Naive thymus-derived CD4-positive, alpha-beta T cell (primary cell): ENCODE measurements at regions not wholly inside any gene's neighbourhood (a gene's known extent, or its start where the extent isn't known, plus 50 kb on each side); places are given as distances from the start of the nearest gene placed in this dataset.
A peak's percentile ranks its signal among the peaks of the same experiment; 100 is the strongest.

Experiments
- ATAC-seq: fragments of 150-1000 bp; cut with Tn5 transposase; 2 replicates; pipeline ENCODE4 v1.10.0; 2021; ENCODE audit warnings: mild to moderate bottlenecking, moderate library complexity
- CTCF ChIA-PET: fragments of 350-600 bp; sonication (Branson Sonifier 250); formaldehyde crosslinking; loops from one replicate; lab custom pipeline; 2021; ENCODE audit warnings: antibody characterized with exemption; lab: Charles Lee
- POLR2A ChIA-PET: fragments of 350-600 bp; sonication (Branson Sonifier 250); formaldehyde crosslinking; loops from one replicate; lab custom pipeline; 2021; ENCODE audit warnings: antibody characterized with exemption, inconsistent platforms; lab: Charles Lee
- DNase-seq, 9 donors: peaks; one replicate each; pipeline versions ENCODE4 v3.0.0 to v3.0.0-alpha.2; 2020 to 2022; ENCODE audit warnings: mixed read lengths in 1 of 9
- H3K27ac ChIP-seq: one replicate; pipeline ENCODE4 v1.7.0; 2013; ENCODE audit warnings: mild to moderate bottlenecking, low read depth, low read length, moderate library complexity
- H3K27me3 ChIP-seq, 2 donors: one replicate each; pipeline ENCODE4 v1.7.0; 2013; ENCODE audit warnings: low read length in 2 of 2, mild to moderate bottlenecking in 2 of 2, moderate library complexity in 2 of 2; ENCODE audit not compliant: control insufficient read depth in 2 of 2, insufficient read depth in 2 of 2
- H3K36me3 ChIP-seq, 3 experiments: 1 replicate in 2 of 3; 2 replicates in 1 of 3; pipeline ENCODE4 v1.7.0; 2013; ENCODE audit warnings: low read length in 3 of 3, mild to moderate bottlenecking in 3 of 3, moderate library complexity in 1 of 3; ENCODE audit not compliant: insufficient read depth in 3 of 3, control insufficient read depth in 2 of 3
- H3K4me1 ChIP-seq, 2 donors: one replicate each; pipeline ENCODE4 v1.7.0; 2013; ENCODE audit warnings: low read length in 2 of 2, mild to moderate bottlenecking in 2 of 2, moderate library complexity in 1 of 2; ENCODE audit not compliant: control insufficient read depth in 2 of 2, insufficient read depth in 2 of 2
- H3K4me3 ChIP-seq: 2 replicates; pipeline ENCODE4 v1.7.0; 2013; ENCODE audit warnings: mild to moderate bottlenecking, low read length
- H3K9me3 ChIP-seq, 3 experiments: 1 replicate in 2 of 3; 2 replicates in 1 of 3; pipeline ENCODE4 v1.7.0; 2013; ENCODE audit warnings: low read length in 3 of 3; ENCODE audit not compliant: control insufficient read depth in 2 of 3
- H3K27ac Mint-ChIP-seq, 9 donors: one replicate each; pipeline ENCODE4 v1.8.0; 2020 to 2022; ENCODE audit warnings: mixed read lengths in 9 of 9, mild to moderate bottlenecking in 8 of 9, moderate library complexity in 5 of 9, inconsistent platforms in 2 of 9
- H3K27me3 Mint-ChIP-seq, 5 donors: one replicate each; pipeline ENCODE4 v1.8.0; 2021 to 2022; ENCODE audit warnings: mixed read lengths in 5 of 5, mild to moderate bottlenecking in 1 of 5
- H3K36me3 Mint-ChIP-seq, 5 donors: one replicate each; pipeline ENCODE4 v1.8.0; 2020 to 2022; ENCODE audit warnings: mixed read lengths in 5 of 5, mild to moderate bottlenecking in 3 of 5, inconsistent platforms in 1 of 5
- H3K4me1 Mint-ChIP-seq, 7 donors: one replicate each; pipeline ENCODE4 v1.8.0; 2020 to 2022; ENCODE audit warnings: mixed read lengths in 7 of 7, mild to moderate bottlenecking in 3 of 7, inconsistent platforms in 1 of 7
- H3K4me3 Mint-ChIP-seq, 10 donors: one replicate each; pipeline ENCODE4 v1.8.0; 2020 to 2022; ENCODE audit warnings: mild to moderate bottlenecking in 10 of 10, mixed read lengths in 10 of 10, moderate library complexity in 6 of 10, inconsistent platforms in 2 of 10
- H3K9me3 Mint-ChIP-seq, 11 donors: one replicate each; pipeline ENCODE4 v1.8.0; 2020 to 2022; ENCODE audit warnings: mixed read lengths in 11 of 11, mild to moderate bottlenecking in 4 of 11, inconsistent platforms in 1 of 11, moderate library complexity in 1 of 11
- intact Hi-C, 2 donors: fragments of 100-400 bp; cut with micrococcal nuclease; formaldehyde crosslinking; loops; one replicate each; pipeline ENCODE4 v1.15.1; 2023

- Mint-ChIP-seq H3K4me1 (peaks cover 0 to 10% (median 8%) of the 10 kb centered on the region in 7 donors), H3K36me3 (no peaks in the 10 kb centered on the region), H3K27me3 (no peaks in the 10 kb centered on the region), H3K4me3 (no peak overlapping the region), H3K9me3 (no peaks in the 10 kb centered on the region), H3K27ac (no peak overlapping the region)
- intact Hi-C loops, result no loop called here
- ChIA-PET CTCF (no interaction called here), POLR2A (no interaction called here)
- H3K27me3 ChIP-seq, result no peaks in the 10 kb centered on the region
- H3K9me3 ChIP-seq, result no peaks in the 10 kb centered on the region
- H3K36me3 ChIP-seq, result no peaks in the 10 kb centered on the region
- DNase-seq, result no peak
- H3K4me1 ChIP-seq, result no peaks in the 10 kb centered on the region
- ATAC-seq, result no peak
- no peak overlapping the region for H3K4me3 ChIP-seq
- H3K27ac ChIP-seq, result no peak overlapping the region
Observed at GRCh38 chr6:56368491-56368890, 121.1 kb upstream of the COL21A1 start.

- Histone ChIP-seq H3K4me3 (no peak overlapping the region), H3K4me1 (no peaks in the 10 kb centered on the region), H3K9me3 (no peaks in the 10 kb centered on the region), H3K27me3 (no peaks in the 10 kb centered on the region), H3K36me3 (no peaks in the 10 kb centered on the region), H3K27ac (no peak overlapping the region)
- DNase-seq, result no peak
- no peak overlapping the region for H3K4me3 Mint-ChIP-seq
- no peaks in the 10 kb centered on the region for H3K36me3 Mint-ChIP-seq
- peak overlapping the region in 1 of 9 donors; percentile 3 for H3K27ac Mint-ChIP-seq
- CTCF ChIA-PET, result no interaction called here
- H3K9me3 Mint-ChIP-seq, result no peaks in the 10 kb centered on the region
- H3K4me1 Mint-ChIP-seq, result peaks cover 0 to 10% (median 8%) of the 10 kb centered on the region in 7 donors
- intact Hi-C loops, result no loop called here
- no peaks in the 10 kb centered on the region for H3K27me3 Mint-ChIP-seq
- ATAC-seq, result no peak
- POLR2A ChIA-PET, result no interaction called here
Observed at GRCh38 chr6:56366141-56366852, 118.9 kb upstream of the COL21A1 start.

- DNase-seq, result no peak
- intact Hi-C loops, result no loop called here
- Mint-ChIP-seq H3K27me3 (no peaks in the 10 kb centered on the region), H3K36me3 (no peaks in the 10 kb centered on the region), H3K4me3 (no peak overlapping the region), H3K9me3 (no peaks in the 10 kb centered on the region), H3K4me1 (no peaks in the 10 kb centered on the region), H3K27ac (no peak overlapping the region)
- POLR2A ChIA-PET, result no interaction called here
- no peaks in the 10 kb centered on the region for H3K27me3 ChIP-seq
- no peak for ATAC-seq
- CTCF ChIA-PET, result interaction anchor here (0.7 kb wide), 1 partner anchor 212 kb away, joined by 4 read pairs; no protein-coding TSS in a partner anchor
- H3K36me3 ChIP-seq, result no peaks in the 10 kb centered on the region
- no peak overlapping the region for H3K4me3 ChIP-seq
- no peaks in the 10 kb centered on the region for H3K4me1 ChIP-seq
- no peak overlapping the region for H3K27ac ChIP-seq
- no peaks in the 10 kb centered on the region for H3K9me3 ChIP-seq
Observed at GRCh38 chr6:56364827-56365339, 117.5 kb upstream of the COL21A1 start.

GRCh38 chr6:56364431-56364826 is 117.0 kb upstream of the COL21A1 start:
- no peaks in the 10 kb centered on the region for H3K4me1 ChIP-seq
- CTCF ChIA-PET, result interaction anchor here (0.7 kb wide), 1 partner anchor 213 kb away, joined by 4 read pairs; no protein-coding TSS in a partner anchor
- no peak for DNase-seq

DNA sequence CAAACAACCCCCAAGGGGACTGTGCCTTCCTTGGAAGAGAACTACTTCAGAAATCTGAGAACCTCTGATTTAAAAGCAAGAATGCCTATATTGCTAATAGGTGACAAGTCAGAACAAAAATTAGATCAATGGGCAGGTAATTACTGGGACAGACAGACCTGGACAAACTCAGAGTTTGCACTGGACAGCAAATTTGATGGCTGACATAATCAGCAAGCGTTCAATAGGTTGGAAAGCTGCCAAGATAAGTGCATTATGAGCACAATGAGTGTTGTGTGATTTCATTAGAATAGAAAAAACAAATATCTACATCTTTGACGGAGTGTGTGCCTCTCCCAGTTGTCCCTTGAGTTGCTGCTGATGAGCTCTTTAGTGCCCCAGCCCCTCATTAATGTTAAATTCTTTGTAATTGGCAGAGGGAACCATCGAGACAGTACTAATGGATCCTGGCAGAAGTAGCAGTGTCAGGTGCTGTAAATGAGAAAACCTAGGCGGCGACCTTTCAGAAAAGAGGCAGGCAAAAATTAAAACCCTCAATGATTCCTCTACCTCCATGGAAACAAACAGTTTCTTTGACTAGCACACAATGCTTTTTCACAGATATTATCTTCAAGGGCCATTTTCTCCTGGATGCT is 116.5 kb upstream of the COL21A1 start:
- no peak overlapping the region for H3K27ac ChIP-seq
- no peaks in the 10 kb centered on the region for H3K4me1 Mint-ChIP-seq
- no peak overlapping the region for H3K27ac Mint-ChIP-seq
- no peaks in the 10 kb centered on the region for H3K36me3 ChIP-seq
- H3K4me3 Mint-ChIP-seq, result no peak overlapping the region
- no peaks in the 10 kb centered on the region for H3K36me3 Mint-ChIP-seq
- ChIA-PET CTCF (interaction anchor here (1.1 kb wide), 1 partner anchor 185 kb away, joined by 3 read pairs; no protein-coding TSS in a partner anchor), POLR2A (no interaction called here)
- no peak overlapping the region for H3K4me3 ChIP-seq
- no peak for ATAC-seq
- no peak for DNase-seq
- H3K27me3 ChIP-seq, result no peaks in the 10 kb centered on the region
- no peaks in the 10 kb centered on the region for H3K9me3 ChIP-seq
- intact Hi-C loops, result no loop called here
- no peaks in the 10 kb centered on the region for H3K4me1 ChIP-seq
- no peaks in the 10 kb centered on the region for H3K27me3 Mint-ChIP-seq
- H3K9me3 Mint-ChIP-seq, result no peaks in the 10 kb centered on the region

More at GRCh38 chr6:56364431-56364826, 117.0 kb upstream of the COL21A1 start:
- Histone ChIP-seq H3K27ac (no peak overlapping the region), H3K27me3 (no peaks in the 10 kb centered on the region), H3K9me3 (no peaks in the 10 kb centered on the region), H3K36me3 (no peaks in the 10 kb centered on the region), H3K4me3 (no peak overlapping the region)
- Mint-ChIP-seq H3K4me3 (no peak overlapping the region), H3K27ac (no peak overlapping the region), H3K36me3 (no peaks in the 10 kb centered on the region), H3K9me3 (no peaks in the 10 kb centered on the region), H3K4me1 (no peaks in the 10 kb centered on the region), H3K27me3 (no peaks in the 10 kb centered on the region)
- ATAC-seq, result no peak
- intact Hi-C loops, result no loop called here
- POLR2A ChIA-PET, result no interaction called here

GRCh38 chr6:56361812-56362211 is 114.4 kb upstream of the COL21A1 start:
- DNase-seq (no peak), ATAC-seq (no peak)
- H3K4me1 ChIP-seq, result no peaks in the 10 kb centered on the region
- H3K4me3 Mint-ChIP-seq, result no peak overlapping the region
- ChIA-PET CTCF (interaction anchor here (2.7 kb wide), 1 partner anchor 233 kb away, joined by 8 read pairs; no protein-coding TSS in a partner anchor), POLR2A (no interaction called here)
- no peak overlapping the region for H3K27ac Mint-ChIP-seq
- no peak overlapping the region for H3K27ac ChIP-seq
- no peaks in the 10 kb centered on the region for H3K27me3 ChIP-seq
- no peaks in the 10 kb centered on the region for H3K4me1 Mint-ChIP-seq
- no peaks in the 10 kb centered on the region for H3K9me3 ChIP-seq
- H3K36me3 Mint-ChIP-seq, result no peaks in the 10 kb centered on the region
- intact Hi-C loops, result no loop called here
- no peaks in the 10 kb centered on the region for H3K36me3 ChIP-seq
- no peak overlapping the region for H3K4me3 ChIP-seq
- no peaks in the 10 kb centered on the region for H3K27me3 Mint-ChIP-seq
- H3K9me3 Mint-ChIP-seq, result no peaks in the 10 kb centered on the region
